ENCODE measurements at regions not wholly inside any gene's neighbourhood (a gene's known extent, or its start where the extent isn't known, plus 50 kb on each side); places are given as distances from the start of the nearest gene placed in this dataset.
A peak's percentile ranks its signal among the peaks of the same experiment; 100 is the strongest.

DNA sequence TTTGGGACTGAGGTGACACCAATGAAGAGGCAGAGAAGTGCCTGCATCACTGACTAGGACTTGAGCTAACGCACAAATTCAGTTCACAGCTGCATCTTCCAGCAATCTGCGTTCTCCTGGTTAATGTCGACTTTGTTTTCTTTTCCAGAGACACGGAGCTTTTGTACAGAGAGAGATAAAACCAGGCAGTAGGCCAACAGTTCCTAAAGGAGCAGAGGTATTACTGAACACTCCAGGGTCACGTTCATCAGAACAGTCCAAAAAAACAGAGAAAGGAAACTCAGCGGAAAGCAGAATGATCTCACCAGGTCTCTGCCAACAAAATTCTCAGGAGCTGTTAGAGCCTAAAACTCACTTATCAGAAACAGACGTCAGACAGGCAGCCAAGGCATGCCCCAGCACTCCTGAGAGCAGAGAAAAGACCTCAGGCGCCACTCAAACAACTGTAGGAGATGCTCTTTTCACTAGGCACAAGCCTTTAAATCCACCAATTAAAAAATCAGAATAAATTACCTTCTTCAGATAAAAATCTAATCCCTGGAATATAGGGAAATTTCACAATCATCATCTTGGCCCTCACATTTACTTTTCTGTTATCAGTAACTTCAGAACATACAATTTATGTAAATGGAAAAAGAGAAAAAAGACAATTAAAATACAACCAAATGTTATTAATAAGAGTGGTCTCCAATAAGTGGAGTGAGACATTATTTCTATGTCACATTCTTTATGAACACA lies 95.9 kb upstream of the SPTBN1 start:
- Mint-ChIP-seq H3K27me3 (peaks cover 24% of the 10 kb centered on the region), H3K4me1 (no peaks in the 10 kb centered on the region), H3K9me3 (peaks cover 0 to 9% of the 10 kb centered on the region in 2 donors), H3K4me3 (no peak overlapping the region), H3K27ac (no peak overlapping the region)
- no peak for ATAC-seq
- no peak for DNase-seq

DNA sequence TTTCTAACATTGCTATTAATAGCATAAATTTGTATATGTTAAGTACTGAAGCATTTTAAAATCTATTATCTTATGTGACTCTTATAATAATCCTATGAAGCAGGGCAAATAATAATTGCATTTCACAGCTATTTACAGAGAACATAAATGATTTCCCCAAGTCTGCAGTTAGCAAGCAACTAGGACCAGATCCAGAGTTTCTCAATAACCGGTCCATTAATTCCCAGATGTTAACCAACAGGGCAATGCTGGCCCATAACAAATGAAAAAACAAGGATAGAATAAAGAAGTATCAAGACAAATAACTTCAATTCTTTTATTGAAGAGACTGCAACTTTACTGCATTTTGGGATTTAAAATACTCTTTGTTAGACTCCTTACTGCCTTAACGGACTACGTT lies 91.7 kb upstream of the SPTBN1 start:
- Mint-ChIP-seq H3K27ac (no peak overlapping the region), H3K9me3 (peaks cover 4 to 26% of the 10 kb centered on the region in 2 donors), H3K4me3 (no peak overlapping the region), H3K4me1 (no peaks in the 10 kb centered on the region), H3K27me3 (peaks cover 16% of the 10 kb centered on the region)
- no peak for DNase-seq
- no peak for ATAC-seq

DNA sequence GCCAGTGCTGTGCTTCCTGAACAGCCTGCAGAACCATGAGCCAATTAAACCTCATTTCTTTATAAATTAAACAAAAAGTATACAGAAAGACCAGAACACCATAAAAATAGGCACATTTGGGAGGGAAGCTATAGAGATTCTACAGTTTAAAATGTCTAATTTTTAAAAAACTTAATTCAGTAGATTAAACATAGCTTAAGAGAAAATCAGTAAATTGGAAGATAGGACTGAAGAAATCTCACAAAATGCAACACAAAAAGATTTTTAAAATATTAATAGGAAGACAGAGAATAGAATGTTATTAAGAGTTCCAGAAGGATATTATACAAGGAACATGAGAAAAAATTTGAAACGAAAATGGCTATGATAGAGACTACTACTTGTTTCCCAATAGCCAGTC lies 90.5 kb upstream of the SPTBN1 start:
- peaks cover 8% of the 10 kb centered on the region for H3K27me3 Mint-ChIP-seq
- no peak overlapping the region for H3K27ac Mint-ChIP-seq
- peaks cover 4 to 26% of the 10 kb centered on the region in 2 donors for H3K9me3 Mint-ChIP-seq

DNA sequence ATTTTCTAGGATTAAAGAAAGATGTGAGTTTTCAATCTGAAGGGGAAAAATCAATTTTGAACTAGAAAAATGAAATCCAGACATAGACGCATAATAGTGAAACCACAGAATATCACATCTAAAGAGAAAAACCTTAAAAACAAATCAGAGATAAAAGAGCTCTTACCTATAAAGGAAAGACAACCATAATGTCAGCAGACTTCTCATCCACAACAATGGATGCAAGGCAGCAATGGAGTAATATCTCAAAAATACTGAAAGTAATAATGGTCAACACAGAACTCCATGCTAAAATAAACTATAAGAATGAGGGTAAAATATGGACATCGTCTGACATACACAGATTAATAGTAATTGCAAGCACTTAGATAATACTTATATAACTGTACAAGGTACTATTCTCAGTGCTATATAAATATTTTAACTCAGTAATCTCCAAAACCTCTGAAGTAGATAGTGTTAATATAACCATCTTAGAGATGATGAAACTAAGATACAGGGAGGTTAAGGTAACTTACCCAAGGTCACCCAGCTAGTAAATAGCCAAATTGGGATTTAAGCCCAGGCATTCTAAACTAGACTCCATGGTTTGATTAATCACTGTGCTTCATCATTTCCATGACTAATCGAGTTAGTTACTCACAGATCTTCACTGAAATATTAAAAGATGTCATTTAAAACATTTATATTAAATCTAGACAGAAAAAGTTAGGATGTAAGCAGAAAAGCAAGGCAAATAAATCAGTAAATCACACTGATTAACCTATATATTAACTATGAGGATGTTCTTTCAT lies 89.4 kb upstream of the SPTBN1 start:
- Mint-ChIP-seq H3K4me3 (no peak overlapping the region), H3K27me3 (peaks cover 8% of the 10 kb centered on the region), H3K9me3 (peaks cover 4 to 26% of the 10 kb centered on the region in 2 donors), H3K27ac (no peak overlapping the region), H3K4me1 (no peaks in the 10 kb centered on the region)
- no peak for ATAC-seq
- no peak for DNase-seq

More for the DNA sequence above, 90.5 kb upstream of the SPTBN1 start:
- DNase-seq (no peak), ATAC-seq (no peak)
- Mint-ChIP-seq H3K4me1 (no peaks in the 10 kb centered on the region), H3K4me3 (no peak overlapping the region)

DNA sequence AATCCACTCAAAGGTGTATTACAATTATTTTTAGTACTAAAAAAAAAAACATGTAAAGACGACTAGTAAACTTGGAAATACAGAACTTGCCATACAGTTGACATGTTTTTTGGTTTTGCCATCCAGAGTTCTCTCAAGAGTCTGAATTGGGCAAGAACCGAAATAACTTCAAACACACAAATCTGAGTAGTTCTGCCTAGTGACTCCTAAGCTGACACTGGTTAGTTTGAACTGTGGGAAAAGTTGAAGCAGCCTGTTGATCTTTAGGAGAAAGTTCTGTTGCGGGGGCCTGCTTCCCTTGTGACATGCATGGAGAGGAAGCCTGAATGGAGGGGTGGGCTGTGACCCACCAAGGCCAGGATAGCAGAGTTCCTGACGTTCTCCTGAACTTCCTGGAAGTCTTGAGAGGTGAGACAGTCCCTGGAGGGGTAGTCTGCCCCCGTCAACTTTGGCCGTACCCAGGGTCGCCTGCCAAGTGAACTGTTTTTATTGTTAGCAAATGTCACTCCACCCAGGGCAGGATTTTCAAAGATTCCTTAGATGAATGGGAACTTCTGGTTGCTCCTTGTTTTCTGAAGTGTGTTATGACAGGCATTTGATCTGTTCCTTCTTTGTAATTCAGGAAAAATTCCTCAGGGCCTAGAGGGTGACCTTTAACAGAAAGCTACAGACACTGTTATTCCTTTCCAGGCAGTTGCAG lies 85.6 kb upstream of the SPTBN1 start:
- Mint-ChIP-seq H3K27me3 (peaks cover 12% of the 10 kb centered on the region), H3K4me1 (no peaks in the 10 kb centered on the region), H3K9me3 (peaks cover 4 to 15% of the 10 kb centered on the region in 2 donors), H3K27ac (no peak overlapping the region), H3K4me3 (no peak overlapping the region)
- ATAC-seq (no peak), DNase-seq (no peak)

DNA sequence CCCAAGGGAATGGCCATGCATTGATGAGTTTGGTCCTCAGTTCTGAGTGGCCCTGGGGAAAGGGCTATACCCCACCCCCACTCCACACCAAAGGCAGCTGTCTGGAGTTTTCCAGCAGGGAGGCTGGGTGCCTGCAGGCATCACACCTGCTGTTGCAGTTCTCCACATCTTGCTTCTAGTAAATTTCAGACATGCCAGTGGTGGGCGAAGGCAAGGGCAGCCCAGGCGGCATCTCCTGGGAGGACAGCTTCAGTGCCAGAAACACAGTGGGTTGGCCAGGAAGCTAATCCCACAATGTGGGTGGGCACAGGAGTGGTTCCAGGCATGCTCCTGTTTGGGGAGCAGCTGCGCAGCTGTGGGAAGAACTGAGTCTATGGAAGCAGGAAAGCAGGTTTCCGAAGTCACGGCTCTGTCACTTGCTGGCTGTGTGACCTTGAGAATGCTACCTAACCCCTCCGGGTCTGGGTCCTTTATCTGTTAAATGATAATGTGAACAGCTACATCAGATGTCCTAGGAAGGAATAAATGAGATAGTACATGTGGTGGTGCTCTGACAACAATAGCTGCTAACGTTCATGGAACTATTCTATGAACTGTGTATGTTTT lies 84.6 kb upstream of the SPTBN1 start:
- DNase-seq (no peak), ATAC-seq (no peak)
- H3K4me1 Mint-ChIP-seq: no peaks in the 10 kb centered on the region
- peaks cover 22% of the 10 kb centered on the region for H3K27me3 Mint-ChIP-seq
- no peak overlapping the region for H3K27ac Mint-ChIP-seq
- peaks cover under 1 to 15% of the 10 kb centered on the region in 2 donors for H3K9me3 Mint-ChIP-seq
- no peak overlapping the region for H3K4me3 Mint-ChIP-seq

DNA sequence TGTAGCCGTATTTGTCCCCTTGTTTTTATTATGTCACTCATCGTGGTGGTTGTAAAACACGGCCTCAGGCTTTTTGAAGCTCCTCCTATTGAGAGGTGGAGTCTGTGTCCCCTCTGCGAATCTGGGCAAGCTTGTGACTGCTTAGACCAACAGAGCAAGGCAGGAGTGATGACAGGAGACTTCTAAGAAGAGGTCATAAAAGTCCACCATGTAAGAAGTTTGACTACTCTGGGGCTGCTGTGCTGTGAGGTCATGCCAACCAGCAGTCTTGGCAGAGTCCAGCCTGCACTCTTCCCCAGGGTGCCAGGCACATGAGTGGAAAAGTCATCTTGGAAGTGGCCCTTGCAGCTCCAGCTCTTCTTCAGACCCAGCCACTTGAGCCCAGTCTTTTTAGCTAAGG lies 83.8 kb upstream of the SPTBN1 start:
- peaks cover 0 to 15% of the 10 kb centered on the region in 2 donors for H3K9me3 Mint-ChIP-seq
- no peak overlapping the region for H3K4me3 Mint-ChIP-seq
- no peak for ATAC-seq

DNA sequence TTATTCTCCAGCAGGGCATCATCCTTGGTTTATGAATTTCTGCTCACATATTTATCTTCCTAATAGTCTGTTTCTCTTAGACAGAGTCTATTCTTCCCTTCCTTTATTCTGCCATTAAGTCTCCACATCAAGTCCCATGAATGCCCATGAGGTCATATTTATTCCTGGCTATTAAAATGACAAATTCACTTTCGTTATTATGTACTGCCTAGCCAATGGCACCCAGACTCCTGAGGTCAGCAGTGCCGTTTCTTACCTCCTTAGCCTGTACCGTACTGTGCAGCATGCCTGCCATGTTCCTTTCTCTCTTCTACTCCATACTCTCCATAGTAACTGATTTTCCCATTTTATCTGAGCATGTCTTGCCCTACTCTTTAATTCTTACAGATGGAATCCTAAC lies 82.3 kb upstream of the SPTBN1 start:
- H3K9me3 Mint-ChIP-seq: peaks cover 0 to 3% of the 10 kb centered on the region in 2 donors
- H3K4me1 Mint-ChIP-seq: no peaks in the 10 kb centered on the region
- H3K4me3 Mint-ChIP-seq: no peak overlapping the region
- H3K27ac Mint-ChIP-seq: no peak overlapping the region
- no peak for ATAC-seq
- no peak for DNase-seq
- H3K27me3 Mint-ChIP-seq: peaks cover 24% of the 10 kb centered on the region

More for the DNA sequence above, 83.8 kb upstream of the SPTBN1 start:
- H3K4me1 Mint-ChIP-seq: no peaks in the 10 kb centered on the region
- peak overlapping the region in 1 of 2 donors; percentile 29 for H3K27ac Mint-ChIP-seq
- DNase-seq: no peak
- H3K27me3 Mint-ChIP-seq: peaks cover 24% of the 10 kb centered on the region

DNA sequence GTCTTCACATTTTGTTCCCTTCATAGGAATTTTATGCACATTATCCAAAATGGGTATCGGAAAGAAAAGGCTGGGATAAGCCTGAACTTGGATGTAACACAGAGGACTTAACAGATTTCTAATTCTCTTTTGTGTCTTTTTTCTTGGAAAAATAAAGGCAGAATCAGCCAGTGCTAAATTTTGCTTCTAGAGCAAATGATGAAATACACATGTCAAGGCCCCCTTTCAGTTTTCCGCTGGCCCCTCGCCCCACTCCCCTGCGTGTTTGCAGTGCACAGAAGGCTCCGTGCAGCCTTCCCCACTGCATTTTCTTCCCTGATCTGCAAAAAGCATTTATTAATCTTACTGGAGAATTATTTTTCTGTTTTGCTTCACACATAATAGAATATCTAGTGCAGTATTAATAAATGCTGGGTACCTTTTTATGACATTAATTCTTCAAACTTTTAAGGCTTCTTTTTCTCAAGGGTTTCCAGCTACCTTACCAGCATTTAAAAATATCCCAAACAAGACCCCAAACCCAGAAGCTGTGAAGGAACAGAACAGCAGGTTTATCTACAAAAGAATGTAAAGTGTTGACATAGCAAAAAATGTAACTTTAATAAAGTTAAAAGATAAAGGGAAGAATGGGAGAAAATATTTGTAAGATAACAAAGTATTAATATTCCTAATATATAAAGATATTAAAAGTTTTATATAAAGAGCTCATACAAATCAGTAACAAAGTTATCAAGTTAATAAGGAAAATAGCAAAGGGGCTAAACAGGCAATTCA lies 81.3 kb upstream of the SPTBN1 start:
- DNase-seq: no peak
- peaks cover 24% of the 10 kb centered on the region for H3K27me3 Mint-ChIP-seq
- H3K4me3 Mint-ChIP-seq: no peak overlapping the region
- no peak overlapping the region for H3K27ac Mint-ChIP-seq
- ATAC-seq: no peak
- no peaks in the 10 kb centered on the region for H3K4me1 Mint-ChIP-seq
- no peaks in the 10 kb centered on the region for H3K9me3 Mint-ChIP-seq

DNA sequence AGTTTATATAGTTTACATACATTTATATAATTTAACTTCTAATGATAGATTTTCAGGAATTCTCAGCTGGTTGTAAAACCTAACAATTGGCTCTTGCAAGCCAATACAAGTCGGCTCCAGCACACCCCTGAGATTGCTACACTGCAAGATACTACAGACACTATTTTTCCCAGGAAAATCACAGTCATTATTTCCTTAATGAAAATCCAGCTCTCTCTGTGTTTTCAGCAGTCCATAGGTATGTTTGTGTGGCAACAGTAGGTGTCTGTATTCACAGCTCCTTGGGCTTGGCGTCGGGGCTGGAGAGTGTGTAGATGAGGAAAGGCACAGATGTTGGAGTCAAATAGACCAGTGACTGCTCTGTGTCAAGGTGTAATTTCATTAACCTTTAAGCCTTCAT lies 78.7 kb upstream of the SPTBN1 start:
- Mint-ChIP-seq H3K4me3 (no peak overlapping the region), H3K9me3 (no peaks in the 10 kb centered on the region), H3K27ac (no peak overlapping the region), H3K27me3 (peaks cover 24% of the 10 kb centered on the region), H3K4me1 (no peaks in the 10 kb centered on the region)
- no peak for ATAC-seq
- DNase-seq: no peak

DNA sequence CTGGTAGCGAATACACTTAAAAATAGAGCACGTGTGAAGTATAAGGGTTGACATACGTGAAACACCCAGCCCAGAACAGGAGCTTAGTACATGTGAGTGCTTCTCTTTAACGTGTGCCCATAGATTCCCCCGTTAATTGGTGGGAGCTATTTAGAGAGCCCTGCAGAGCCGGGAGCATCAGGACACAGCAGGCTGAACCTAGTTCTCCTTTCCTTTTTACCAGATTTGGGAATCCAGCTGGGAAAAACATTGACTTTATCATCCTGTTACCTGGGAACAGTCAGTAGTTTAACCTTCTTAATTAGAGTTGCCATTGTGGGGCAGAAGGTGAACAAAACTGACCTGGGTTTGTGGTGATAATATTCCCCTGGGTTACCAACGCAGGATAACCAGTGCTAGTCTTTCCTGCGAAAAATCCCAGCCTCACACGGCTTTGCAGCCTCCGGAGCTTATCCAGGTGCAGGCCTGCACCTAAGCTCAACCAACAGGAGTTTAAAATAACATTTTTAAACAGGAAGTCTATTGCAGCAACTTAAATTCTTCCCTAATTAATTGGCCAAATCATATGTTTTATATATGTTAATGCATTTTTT lies 78.1 kb upstream of the SPTBN1 start:
- ATAC-seq: no peak
- Mint-ChIP-seq H3K27ac (no peak overlapping the region), H3K27me3 (peaks cover 22% of the 10 kb centered on the region), H3K4me3 (no peak overlapping the region), H3K4me1 (no peaks in the 10 kb centered on the region), H3K9me3 (no peaks in the 10 kb centered on the region)
- DNase-seq: no peak

DNA sequence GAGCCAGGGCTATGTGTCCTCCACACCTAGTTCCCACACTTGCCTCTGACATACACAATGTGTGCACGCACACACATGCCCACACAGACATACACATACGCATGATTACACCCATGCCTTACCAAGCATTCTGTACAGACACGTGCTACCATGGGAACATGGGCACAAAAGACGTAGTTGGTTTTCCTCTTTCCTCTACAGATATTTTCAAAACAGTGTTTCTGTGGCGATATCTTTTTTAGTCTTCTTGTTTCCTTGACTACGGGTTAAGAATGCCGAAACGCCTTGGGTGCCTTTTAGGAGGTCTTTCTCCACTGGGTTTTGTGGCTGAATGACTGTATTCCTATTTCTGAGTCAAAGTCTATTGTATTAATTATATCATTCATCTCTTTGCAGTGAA lies 75.5 kb upstream of the SPTBN1 start:
- no peaks in the 10 kb centered on the region for H3K9me3 Mint-ChIP-seq
- no peak overlapping the region for H3K4me3 Mint-ChIP-seq
- ATAC-seq: no peak
- H3K4me1 Mint-ChIP-seq: no peaks in the 10 kb centered on the region
- no peak for DNase-seq
- H3K27me3 Mint-ChIP-seq: peaks cover 11% of the 10 kb centered on the region
- no peak overlapping the region for H3K27ac Mint-ChIP-seq

DNA sequence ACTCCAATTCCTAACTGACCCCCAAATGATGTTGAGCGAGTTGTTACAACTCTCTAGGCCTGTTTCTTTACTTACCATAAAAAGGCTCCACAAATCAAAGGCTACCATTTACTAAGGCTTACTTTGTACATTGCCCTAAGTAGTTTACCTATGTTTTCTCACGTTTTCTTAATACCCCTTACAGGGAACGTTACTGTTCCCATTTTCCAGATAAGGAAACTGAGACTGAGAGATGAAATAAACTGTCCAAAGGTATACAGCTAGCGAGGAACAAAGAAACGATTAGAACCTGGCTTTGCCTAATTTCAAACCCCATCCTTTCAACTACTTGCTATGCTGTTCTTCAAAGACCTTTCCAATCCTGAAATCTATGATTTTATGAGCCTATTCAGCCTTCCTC lies 74.8 kb upstream of the SPTBN1 start:
- Mint-ChIP-seq H3K27ac (no peak overlapping the region), H3K4me1 (no peaks in the 10 kb centered on the region), H3K4me3 (no peak overlapping the region), H3K27me3 (peaks cover 5% of the 10 kb centered on the region), H3K9me3 (no peaks in the 10 kb centered on the region)
- DNase-seq (no peak), ATAC-seq (no peak)

DNA sequence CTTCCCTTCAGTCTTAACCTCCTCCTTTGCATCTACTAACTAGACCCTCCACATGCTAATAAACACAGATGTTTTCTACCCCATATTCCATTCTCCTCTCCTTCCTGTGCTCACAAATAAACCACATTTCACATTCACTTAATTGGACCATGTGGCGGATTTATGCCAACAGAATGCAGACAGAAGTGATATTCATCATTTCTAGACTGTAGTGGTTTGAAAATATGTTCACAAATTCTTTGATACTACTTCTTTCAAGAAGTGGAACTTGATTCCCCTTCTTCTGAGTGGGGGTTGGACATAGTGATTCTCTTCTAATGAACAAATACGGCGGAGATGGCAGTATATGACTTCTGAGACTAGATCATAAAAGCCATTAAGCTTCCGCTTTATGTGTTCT lies 73.5 kb upstream of the SPTBN1 start:
- H3K27ac Mint-ChIP-seq: no peak overlapping the region
- no peaks in the 10 kb centered on the region for H3K4me1 Mint-ChIP-seq
- ATAC-seq (no peak), DNase-seq (no peak)
- H3K27me3 Mint-ChIP-seq: no peaks in the 10 kb centered on the region
- no peak overlapping the region for H3K4me3 Mint-ChIP-seq
- no peaks in the 10 kb centered on the region for H3K9me3 Mint-ChIP-seq

Measured in stimulated activated naive CD8-positive, alpha-beta T cell treated with anti-CD3 and anti-CD28 coated beads, Interleukin-15, amount 100 ng/mL, for 72 hours (primary cell).